Stimulated activated CD4-positive, alpha-beta T cell treated with anti-CD3 and anti-CD28 coated beads, Interleukin-1b, Interleukin-23, amount 100 ng/mL, for 24 hours (primary cell): ENCODE measurements at regions not wholly inside any gene's neighbourhood (a gene's known extent, or its start where the extent isn't known, plus 50 kb on each side); places are given as distances from the start of the nearest gene placed in this dataset.

Experiments
- DNase-seq, 4 experiments: peaks; one replicate each; pipeline ENCODE4 v3.0.0-alpha.2; 2020; ENCODE audit warnings: low read depth in 4 of 4, low spot score in 1 of 4

- DNase-seq = no peak
Measured at GRCh38 chr21:35328856-35329455, 279.9 kb upstream of the RUNX1 start.

- no peak for DNase-seq
Measured at GRCh38 chr21:35326677-35327076, 277.6 kb upstream of the RUNX1 start.

- no peak for DNase-seq
Measured at GRCh38 chr21:35325953-35326352, 276.9 kb upstream of the RUNX1 start.

- DNase-seq = no peak
Measured at GRCh38 chr21:35324372-35325220, 275.5 kb upstream of the RUNX1 start.

- no peak for DNase-seq
Measured at GRCh38 chr21:35323947-35324346, 274.8 kb upstream of the RUNX1 start.

- DNase-seq = no peak
Measured at GRCh38 chr21:35321322-35322200, 272.5 kb upstream of the RUNX1 start.

- DNase-seq = no peak
Measured at GRCh38 chr21:35319684-35320283, 270.7 kb upstream of the RUNX1 start.

- no peak for DNase-seq
Measured at GRCh38 chr21:35316933-35317332, 267.8 kb upstream of the RUNX1 start.

GRCh38 chr21:35316456-35316855 is 267.4 kb upstream of the RUNX1 start:
- no peak for DNase-seq

- no peak for DNase-seq
Measured at GRCh38 chr21:35314857-35315582, 265.9 kb upstream of the RUNX1 start.

GRCh38 chr21:35311985-35312384 is 262.9 kb upstream of the RUNX1 start:
- no peak for DNase-seq

GRCh38 chr21:35309316-35309715 is 260.2 kb upstream of the RUNX1 start:
- no peak for DNase-seq

GRCh38 chr21:35303085-35303484 is 254.0 kb upstream of the RUNX1 start:
- no peak for DNase-seq

- DNase-seq = no peak
Measured at GRCh38 chr21:35298757-35299156, 249.7 kb upstream of the RUNX1 start.

- no peak for DNase-seq
Measured at GRCh38 chr21:35297665-35298064, 248.6 kb upstream of the RUNX1 start.

- no peak for DNase-seq
Measured at GRCh38 chr21:35294231-35294898, 245.3 kb upstream of the RUNX1 start.

- no peak for DNase-seq
Measured at GRCh38 chr21:35291973-35292627, 243.0 kb upstream of the RUNX1 start.

- no peak for DNase-seq
Measured at GRCh38 chr21:35291034-35291433, 241.9 kb upstream of the RUNX1 start.

GRCh38 chr21:35288238-35288637 is 239.1 kb upstream of the RUNX1 start:
- DNase-seq = no peak

GRCh38 chr21:35284199-35284598 is 235.1 kb upstream of the RUNX1 start:
- no peak for DNase-seq
